Fibroblast of pulmonary artery (primary cell): ENCODE measurements at regions not wholly inside any gene's neighbourhood (a gene's known extent, or its start where the extent isn't known, plus 50 kb on each side); places are given as distances from the start of the nearest gene placed in this dataset.

Experiments
- DNase-seq: peaks from one replicate; pipeline ENCODE4 v3.0.0-alpha.2; 2010; ENCODE audit warnings: low read depth
- H3K4me3 ChIP-seq: replicated peaks from 2 replicates; pipeline ENCODE4 v1.5.1; 2011; ENCODE audit warnings: low read depth, mild to moderate bottlenecking, control low read depth, low read length, moderate library complexity
- TF ChIP-seq, protein P1 (sequence below): IDR thresholded peaks from 2 replicates; pipeline ENCODE4 v1.5.1; 2011; ENCODE audit warnings: mild to moderate bottlenecking, control low read depth, low read length, inconsistent platforms; ENCODE audit errors: missing control alignments

DNA sequence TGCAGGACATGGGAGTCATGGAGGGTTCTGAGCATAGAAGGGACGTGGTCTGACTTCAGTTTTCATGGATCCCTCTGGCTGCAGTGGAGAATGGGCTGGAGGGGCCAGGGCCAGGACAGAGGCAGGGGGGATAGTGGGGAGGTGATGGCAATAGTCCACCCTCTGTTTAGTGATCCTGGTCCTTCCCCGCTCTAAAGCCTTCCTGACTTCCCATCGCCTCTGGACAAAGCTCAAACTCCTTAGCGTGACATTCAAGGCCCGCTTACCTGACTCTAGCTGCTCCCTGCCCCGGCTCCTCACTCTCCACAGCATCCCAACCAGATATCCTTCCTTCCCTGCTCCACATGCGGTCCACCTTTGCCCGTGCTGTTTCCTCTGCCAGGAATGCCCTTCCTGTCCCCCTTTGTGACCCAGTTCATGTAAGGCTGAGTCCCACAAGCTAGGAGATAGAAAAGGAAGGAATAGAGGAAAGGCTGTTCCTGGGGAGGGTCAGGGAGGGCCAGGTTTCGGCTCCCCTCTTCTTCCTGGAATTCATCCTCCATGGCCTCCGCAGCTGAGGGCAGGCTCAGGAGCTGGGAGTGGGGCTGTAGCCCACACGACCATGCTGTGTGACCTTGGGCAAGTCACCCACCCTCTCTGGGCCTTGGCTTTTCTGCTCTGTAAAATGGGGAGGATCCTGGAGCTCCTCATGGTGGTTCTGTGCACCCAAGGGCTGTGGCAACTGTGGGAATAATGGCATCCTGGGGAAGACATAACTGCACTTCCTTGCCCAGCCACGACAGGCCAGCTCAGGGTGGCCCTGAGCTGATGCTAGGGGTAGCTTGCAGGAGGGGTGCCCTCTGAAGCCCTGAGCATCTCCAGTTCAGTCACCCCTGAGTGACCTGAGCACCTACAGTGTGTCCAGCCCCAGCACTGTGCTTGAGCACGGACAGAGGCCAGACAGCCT lies 116.1 kb downstream of the CEBPB start:
- no peak for DNase-seq
- TF ChIP-seq, protein P1, sequence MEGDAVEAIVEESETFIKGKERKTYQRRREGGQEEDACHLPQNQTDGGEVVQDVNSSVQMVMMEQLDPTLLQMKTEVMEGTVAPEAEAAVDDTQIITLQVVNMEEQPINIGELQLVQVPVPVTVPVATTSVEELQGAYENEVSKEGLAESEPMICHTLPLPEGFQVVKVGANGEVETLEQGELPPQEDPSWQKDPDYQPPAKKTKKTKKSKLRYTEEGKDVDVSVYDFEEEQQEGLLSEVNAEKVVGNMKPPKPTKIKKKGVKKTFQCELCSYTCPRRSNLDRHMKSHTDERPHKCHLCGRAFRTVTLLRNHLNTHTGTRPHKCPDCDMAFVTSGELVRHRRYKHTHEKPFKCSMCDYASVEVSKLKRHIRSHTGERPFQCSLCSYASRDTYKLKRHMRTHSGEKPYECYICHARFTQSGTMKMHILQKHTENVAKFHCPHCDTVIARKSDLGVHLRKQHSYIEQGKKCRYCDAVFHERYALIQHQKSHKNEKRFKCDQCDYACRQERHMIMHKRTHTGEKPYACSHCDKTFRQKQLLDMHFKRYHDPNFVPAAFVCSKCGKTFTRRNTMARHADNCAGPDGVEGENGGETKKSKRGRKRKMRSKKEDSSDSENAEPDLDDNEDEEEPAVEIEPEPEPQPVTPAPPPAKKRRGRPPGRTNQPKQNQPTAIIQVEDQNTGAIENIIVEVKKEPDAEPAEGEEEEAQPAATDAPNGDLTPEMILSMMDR: no peak
- H3K4me3 ChIP-seq: no peak overlapping the region

DNA sequence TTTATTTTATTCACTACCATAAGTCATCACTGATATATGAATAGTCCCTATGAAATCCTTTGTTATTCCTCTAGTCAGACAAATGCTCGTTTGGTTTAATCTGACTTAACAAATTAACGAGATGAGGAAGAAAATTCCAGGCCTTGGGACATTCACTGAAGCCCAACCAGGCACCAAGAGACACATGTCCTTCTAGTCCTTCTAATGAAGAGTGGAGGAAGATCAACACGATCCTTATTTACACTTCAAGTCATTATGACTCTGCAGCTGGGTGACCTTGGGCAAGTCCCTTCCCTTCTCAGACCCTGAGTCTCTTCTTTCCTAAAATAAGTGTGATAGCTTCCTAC lies 117.5 kb downstream of the CEBPB start:
- no peak overlapping the region for H3K4me3 ChIP-seq
- no peak for DNase-seq
- TF ChIP-seq, protein P1: no peak

DNA sequence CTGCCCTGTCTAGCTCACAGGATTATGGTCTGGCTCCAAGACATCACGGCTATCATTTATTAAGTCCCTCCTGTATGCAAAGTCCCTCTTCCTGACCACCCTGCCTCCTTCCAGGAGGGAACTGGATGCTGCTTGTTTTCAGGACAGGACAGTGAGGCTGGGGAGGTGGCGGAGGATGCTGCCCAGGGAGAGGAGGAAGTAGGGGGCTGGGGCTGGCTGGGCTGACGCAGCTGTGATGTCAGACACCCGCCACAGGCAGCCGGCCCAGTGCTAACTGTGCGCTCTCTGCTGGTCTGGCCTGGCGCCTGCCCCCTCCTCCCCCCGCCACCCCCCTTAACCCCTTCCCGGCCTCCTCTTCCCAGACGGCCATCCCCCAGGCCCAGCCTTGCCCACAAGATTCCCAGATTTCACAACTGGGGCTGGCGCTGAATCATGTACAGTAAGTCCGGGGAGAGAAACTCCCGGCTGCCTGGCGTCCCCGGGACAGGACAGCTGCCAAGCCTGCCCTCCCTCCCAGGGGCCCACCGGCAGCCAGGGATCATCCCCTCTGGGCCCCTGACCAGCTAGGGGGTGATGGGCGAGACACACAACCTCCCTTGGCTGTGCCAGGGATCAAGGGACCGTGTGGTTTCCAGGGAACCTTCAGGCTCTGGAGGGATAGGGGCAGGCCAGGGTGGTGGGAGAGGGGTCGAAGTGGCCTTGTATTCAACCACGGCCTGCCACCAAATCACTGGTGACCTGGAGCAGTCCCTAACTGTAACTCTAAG lies 118.1 kb downstream of the CEBPB start:
- no peak overlapping the region for H3K4me3 ChIP-seq
- TF ChIP-seq, protein P1: no peak
- peak; percentile 99 for DNase-seq

DNA sequence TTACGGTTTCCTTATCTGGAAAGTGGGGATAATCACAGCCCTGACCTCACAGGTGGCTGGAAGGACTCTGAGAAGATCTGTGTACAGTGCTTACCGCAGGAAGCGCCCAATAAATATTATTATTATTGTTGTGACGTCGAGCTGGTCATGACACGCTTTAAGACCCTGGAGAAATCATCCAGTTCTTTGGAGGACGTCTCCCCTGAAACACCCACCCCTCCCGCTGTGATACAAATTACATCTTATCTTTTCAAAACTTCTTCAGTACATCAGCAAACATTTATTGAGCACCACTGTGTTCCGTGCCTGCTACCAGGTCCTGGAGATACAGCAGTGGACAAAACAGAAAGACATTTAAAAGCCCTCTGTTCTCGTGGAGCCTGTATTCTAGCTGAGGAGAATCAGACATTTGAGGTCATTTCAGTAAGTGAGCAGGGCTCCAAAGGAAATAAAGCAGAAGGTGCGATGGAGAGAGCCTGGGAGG lies 118.7 kb downstream of the CEBPB start:
- no peak overlapping the region for H3K4me3 ChIP-seq
- peak; percentile 83 for DNase-seq
- TF ChIP-seq, protein P1: no peak

DNA sequence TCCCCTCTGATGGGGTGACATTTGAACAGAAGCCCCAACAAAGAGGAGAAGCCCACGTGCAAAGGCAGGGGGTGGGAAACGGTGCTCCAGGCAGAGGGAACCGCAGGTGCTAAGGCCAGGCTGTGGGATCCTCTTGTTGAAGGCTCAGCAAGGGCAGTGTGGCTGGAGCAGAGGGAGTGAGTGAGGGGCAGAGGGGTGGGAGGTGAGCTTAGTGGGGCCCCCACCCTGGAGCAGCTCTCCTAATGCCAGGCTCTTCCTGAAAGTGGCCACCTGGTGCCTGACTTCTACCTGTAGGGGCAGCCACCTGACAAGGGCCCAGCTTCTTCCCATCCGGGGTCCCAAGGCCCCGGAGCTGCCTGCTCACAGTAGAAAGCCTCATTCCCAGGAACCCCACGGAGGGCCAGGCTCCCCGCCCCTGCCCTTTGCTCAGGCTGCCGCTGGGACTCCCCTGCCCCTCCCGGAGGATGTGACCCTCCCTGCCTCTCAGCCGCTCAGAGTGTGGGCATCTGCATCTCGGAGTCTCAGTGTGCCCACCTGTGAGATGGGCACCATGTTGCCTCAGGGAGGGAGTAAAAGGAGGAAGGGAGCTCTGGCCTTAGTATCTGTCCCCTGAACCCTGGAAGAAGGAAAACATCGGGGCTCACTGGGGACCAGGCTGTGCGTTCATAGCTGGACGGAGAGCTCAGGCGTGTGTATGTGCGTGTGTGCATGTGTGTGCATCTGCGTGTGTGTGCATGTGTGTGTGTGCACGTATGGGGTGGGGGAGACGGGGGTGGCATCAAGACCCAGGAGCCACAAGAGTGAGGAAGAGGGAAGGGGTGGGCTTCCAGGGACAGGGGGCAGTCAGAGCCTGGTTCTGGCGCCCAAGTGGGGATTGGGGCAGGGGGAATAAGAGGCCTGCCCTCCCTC lies 119.4 kb downstream of the CEBPB start:
- no peak overlapping the region for H3K4me3 ChIP-seq
- no peak for DNase-seq
- TF ChIP-seq, protein P1: no peak

DNA sequence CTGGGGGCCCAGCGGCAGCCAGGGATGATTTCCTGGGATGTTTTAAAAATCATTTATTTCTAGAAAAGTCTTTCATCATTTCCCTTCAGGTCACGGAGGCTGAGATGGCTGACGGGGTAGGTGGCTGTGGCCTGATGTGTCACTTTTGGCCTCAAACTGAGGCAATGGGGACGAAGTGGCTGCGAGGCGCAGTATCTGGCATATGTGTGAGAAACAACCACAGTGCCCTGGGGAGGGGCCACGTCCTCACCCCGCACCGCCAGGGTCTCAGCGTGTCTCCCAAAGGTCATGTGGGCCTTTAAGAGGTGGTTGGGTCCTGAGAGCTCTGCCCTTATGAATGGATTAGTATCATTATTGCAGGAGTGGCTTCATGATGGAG lies 120.0 kb downstream of the CEBPB start:
- TF ChIP-seq, protein P1: no peak
- no peak overlapping the region for H3K4me3 ChIP-seq
- no peak for DNase-seq
